Osteoblast (primary cell): ENCODE measurements at regions not wholly inside any gene's neighbourhood (a gene's known extent, or its start where the extent isn't known, plus 50 kb on each side); places are given as distances from the start of the nearest gene placed in this dataset.
"Not testable (repeated sequence)": the region's sequence is repeated elsewhere in the genome, so short reads cannot be mapped to it uniquely, and the experiment has no call there.

Source experiments
- DNase-seq: peaks from one replicate; pipeline ENCODE4 v3.0.0; 2011; ENCODE audit warnings: low spot score, mixed read lengths; ENCODE audit not compliant: insufficient read length; ENCODE audit errors: missing footprints
- H2AFZ ChIP-seq: 2 replicates; pipeline ENCODE4 v1.6.0; 2011; ENCODE audit warnings: mild to moderate bottlenecking, low read length
- H3K27ac ChIP-seq: 2 replicates; pipeline ENCODE4 v1.5.1; 2011; ENCODE audit warnings: mild to moderate bottlenecking, low read depth, low read length, moderate library complexity
- H3K27me3 ChIP-seq: 2 replicates; pipeline ENCODE4 v1.6.0; 2012; ENCODE audit warnings: mild to moderate bottlenecking, control low read depth, inconsistent platforms, low read length, moderate library complexity; ENCODE audit not compliant: insufficient read depth
- H3K36me3 ChIP-seq: 2 replicates; pipeline ENCODE4 v1.5.1; 2011; ENCODE audit warnings: mild to moderate bottlenecking, low read length, control low read depth, moderate library complexity; ENCODE audit not compliant: insufficient read depth
- H3K4me1 ChIP-seq: 2 replicates; pipeline ENCODE4 v1.5.1; 2011; ENCODE audit warnings: mild to moderate bottlenecking, low read length, control low read depth, moderate library complexity; ENCODE audit not compliant: insufficient read depth
- H3K4me2 ChIP-seq: 2 replicates; pipeline ENCODE4 v1.6.0; 2011; ENCODE audit warnings: mild to moderate bottlenecking, low read length; ENCODE audit not compliant: insufficient read depth
- H3K4me3 ChIP-seq: fragments of 200-600 bp; sonication (generic); 3 replicates; pipeline ENCODE4 v1.5.1; 2012; ENCODE audit warnings: mild to moderate bottlenecking, low read length, inconsistent platforms; ENCODE audit not compliant: insufficient read depth
- H3K79me2 ChIP-seq: 2 replicates; pipeline ENCODE4 v1.6.0; 2012; ENCODE audit warnings: mild to moderate bottlenecking, low read length, control low read depth, inconsistent platforms; ENCODE audit not compliant: insufficient read depth
- H3K9me3 ChIP-seq: 2 replicates; pipeline ENCODE4 v1.5.1; 2011; ENCODE audit warnings: low read depth, low read length, control low read depth
- H4K20me1 ChIP-seq: 2 replicates; pipeline ENCODE4 v1.6.0; 2012; ENCODE audit warnings: mild to moderate bottlenecking, low read length, control low read depth; ENCODE audit not compliant: insufficient read depth
- CTCF ChIP-seq: IDR thresholded peaks from 2 replicates; pipeline ENCODE4 v1.5.1; 2011; ENCODE audit warnings: mild to moderate bottlenecking, low read depth, low read length, moderate library complexity; ENCODE audit errors: extremely low read depth

- H3K9me3 ChIP-seq, H3K27me3 ChIP-seq, DNase-seq, H3K36me3 ChIP-seq, H3K4me3 ChIP-seq, H3K4me1 ChIP-seq, H3K79me2 ChIP-seq, H3K4me2 ChIP-seq, H2AFZ ChIP-seq, H4K20me1 ChIP-seq, H3K27ac ChIP-seq: not testable (repeated sequence)
These were observed 201.7 kb downstream of the LAT start for GRCh38 chr16:29186306-29187220.

- not testable (repeated sequence) for H3K4me1 ChIP-seq
These were observed 201.0 kb downstream of the LAT start for GRCh38 chr16:29185872-29186271.

GRCh38 chr16:29184738-29185438, 200.0 kb downstream of the LAT start:
- not testable (repeated sequence) for H3K4me2 ChIP-seq, H3K27ac ChIP-seq, H3K79me2 ChIP-seq, H3K36me3 ChIP-seq, H3K27me3 ChIP-seq, H4K20me1 ChIP-seq, H3K4me3 ChIP-seq, H2AFZ ChIP-seq, H3K4me1 ChIP-seq, H3K9me3 ChIP-seq
- peak; percentile 75 for DNase-seq

More at GRCh38 chr16:29185872-29186271, 201.0 kb downstream of the LAT start:
- H4K20me1 ChIP-seq, H3K4me2 ChIP-seq, DNase-seq, H2AFZ ChIP-seq, H3K79me2 ChIP-seq, H3K27me3 ChIP-seq, H3K27ac ChIP-seq, H3K36me3 ChIP-seq, H3K4me3 ChIP-seq, H3K9me3 ChIP-seq: not testable (repeated sequence)

- H3K4me2 ChIP-seq, H3K27me3 ChIP-seq, H3K4me1 ChIP-seq, H3K36me3 ChIP-seq, H2AFZ ChIP-seq, H3K4me3 ChIP-seq, H3K9me3 ChIP-seq, H3K79me2 ChIP-seq, H4K20me1 ChIP-seq, H3K27ac ChIP-seq: not testable (repeated sequence)
- peak; percentile 61 for DNase-seq
These were observed 198.4 kb downstream of the LAT start for GRCh38 chr16:29182940-29183868.

- no peak for TF ChIP-seq CTCF
- no peaks in the 10 kb centered on the region for H3K4me1 ChIP-seq
- H3K27ac ChIP-seq = no peak overlapping the region
- no peaks in the 10 kb centered on the region for H3K36me3 ChIP-seq
- H3K4me3 ChIP-seq = no peak overlapping the region
- no peaks in the 10 kb centered on the region for H3K9me3 ChIP-seq
- no peak overlapping the region for H3K4me2 ChIP-seq
- DNase-seq = peak; percentile 43
- H3K27me3 ChIP-seq = no peaks in the 10 kb centered on the region
- no peaks in the 10 kb centered on the region for H4K20me1 ChIP-seq
- no peak overlapping the region for H2AFZ ChIP-seq
- H3K79me2 ChIP-seq = no peaks in the 10 kb centered on the region
These were observed 197.6 kb downstream of the LAT start for GRCh38 chr16:29182501-29182900.

GRCh38 chr16:29181921-29182411, 197.1 kb downstream of the LAT start:
- H3K4me3 ChIP-seq, DNase-seq, H3K36me3 ChIP-seq, H3K4me2 ChIP-seq, H3K27ac ChIP-seq, H3K9me3 ChIP-seq, H3K79me2 ChIP-seq, H3K27me3 ChIP-seq, H4K20me1 ChIP-seq, H2AFZ ChIP-seq, H3K4me1 ChIP-seq: not testable (repeated sequence)

- H3K4me3 ChIP-seq, H3K27me3 ChIP-seq, H4K20me1 ChIP-seq: not testable (repeated sequence)
These were observed 196.5 kb downstream of the LAT start for GRCh38 chr16:29181254-29181780.

More at GRCh38 chr16:29181254-29181780, 196.5 kb downstream of the LAT start:
- H3K9me3 ChIP-seq, H3K79me2 ChIP-seq, H2AFZ ChIP-seq, H3K4me2 ChIP-seq, H3K4me1 ChIP-seq, H3K27ac ChIP-seq, H3K36me3 ChIP-seq, DNase-seq: not testable (repeated sequence)
